ENCODE measurements at regions not wholly inside any gene's neighbourhood (a gene's known extent, or its start where the extent isn't known, plus 50 kb on each side); places are given as distances from the start of the nearest gene placed in this dataset.
A peak's percentile ranks its signal among the peaks of the same experiment; 100 is the strongest.

DNA sequence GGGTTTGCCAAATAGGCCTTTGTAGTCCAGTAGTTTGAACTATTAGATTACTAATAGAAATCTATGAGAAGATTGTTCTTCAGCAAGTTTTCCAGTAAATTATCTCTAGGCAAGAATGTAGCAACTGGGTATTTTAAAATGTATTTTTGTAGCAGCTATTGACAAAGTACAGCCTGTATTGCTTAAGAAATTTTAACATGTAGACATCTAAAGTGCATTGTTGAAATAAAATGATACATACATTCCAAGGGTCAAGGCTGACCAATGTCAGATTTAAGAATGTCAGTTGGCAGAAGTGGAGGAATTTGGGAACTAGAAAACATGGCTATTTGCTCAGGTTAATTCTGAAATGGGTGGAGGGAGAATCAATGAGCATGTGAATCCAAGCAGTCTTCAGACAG is 57.5 kb upstream of the ZSWIM6 start:
- Mint-ChIP-seq H3K27me3 (ENCODE audit: low read depth) (no peaks in the 10 kb centered on the region), H3K4me1 (ENCODE audit: low read depth) (peaks cover 22% of the 10 kb centered on the region), H3K9me3 (no peaks in the 10 kb centered on the region), H3K4me3 (no peak overlapping the region), H3K27ac (no peak overlapping the region), H3K36me3 (ENCODE audit: low read depth) (no peaks in the 10 kb centered on the region)

DNA sequence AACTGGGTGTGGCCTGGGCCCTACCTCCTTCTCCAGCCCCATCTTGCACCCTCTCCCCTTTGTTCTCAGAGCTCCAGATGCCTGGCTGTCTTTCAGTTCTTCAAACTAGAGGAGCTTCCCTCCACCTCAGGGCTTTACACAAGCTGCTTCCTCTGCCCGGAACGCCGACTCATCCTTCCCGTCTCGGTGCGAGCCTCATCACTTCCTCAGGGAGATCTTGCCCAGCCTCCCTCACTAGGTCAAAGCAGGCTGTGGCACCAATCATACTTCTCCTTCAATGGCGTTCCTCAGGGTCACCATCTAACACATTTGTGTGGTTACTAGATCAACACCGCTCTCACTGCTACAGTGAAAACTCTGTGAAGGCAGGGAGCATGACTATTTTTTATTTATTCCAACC is 56.2 kb upstream of the ZSWIM6 start:
- H3K9me3 Mint-ChIP-seq: no peaks in the 10 kb centered on the region
- H3K27me3 Mint-ChIP-seq (ENCODE audit: low read depth): no peaks in the 10 kb centered on the region
- peak overlapping the region; percentile 52 for H3K4me3 Mint-ChIP-seq
- no peaks in the 10 kb centered on the region for H3K36me3 Mint-ChIP-seq (ENCODE audit: low read depth)
- peak overlapping the region; percentile 71 for H3K27ac Mint-ChIP-seq
- peaks cover 22% of the 10 kb centered on the region for H3K4me1 Mint-ChIP-seq (ENCODE audit: low read depth)

DNA sequence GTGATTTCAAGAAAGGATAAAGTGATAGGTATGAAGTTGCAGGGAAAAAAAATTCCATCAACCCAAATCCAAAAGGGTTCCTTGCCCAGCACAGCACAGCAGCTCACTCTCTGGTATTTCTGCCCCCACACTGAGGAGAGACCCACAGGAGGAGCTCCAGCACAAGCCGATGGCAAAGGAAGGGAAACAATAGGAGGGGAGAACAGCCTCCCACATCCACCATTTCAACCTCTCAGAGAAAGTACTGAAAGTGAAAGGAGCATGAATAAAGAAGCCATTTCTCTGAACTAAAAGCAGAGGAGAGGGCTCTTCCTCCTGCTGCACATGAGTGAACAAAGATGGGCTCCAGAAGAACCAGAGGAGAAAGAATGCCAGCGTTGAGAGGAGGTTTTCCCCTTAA is 54.9 kb upstream of the ZSWIM6 start:
- Mint-ChIP-seq H3K36me3 (ENCODE audit: low read depth) (no peaks in the 10 kb centered on the region), H3K4me3 (peak overlapping the region; percentile 56), H3K27me3 (ENCODE audit: low read depth) (no peaks in the 10 kb centered on the region), H3K4me1 (ENCODE audit: low read depth) (peaks cover 22% of the 10 kb centered on the region), H3K9me3 (no peaks in the 10 kb centered on the region), H3K27ac (peak overlapping the region; percentile 69)

DNA sequence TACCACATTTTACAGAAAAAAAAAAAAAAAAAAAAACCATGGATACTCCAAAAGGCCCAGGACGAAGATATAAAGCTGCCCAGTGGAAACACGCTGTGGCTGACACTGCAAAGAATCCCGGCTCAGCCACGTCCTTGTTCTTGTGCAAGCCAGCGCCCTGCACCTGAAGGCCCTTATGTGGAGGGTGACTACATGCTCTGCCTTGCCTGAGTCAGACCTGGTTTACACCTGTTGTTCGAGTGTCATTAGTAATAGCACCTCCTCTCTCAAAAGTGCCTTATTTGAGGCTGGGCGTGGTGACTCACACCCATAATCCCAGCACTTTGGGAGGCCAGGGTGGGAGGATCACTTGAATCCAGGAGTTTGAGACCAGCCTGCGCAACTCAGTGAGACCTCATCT is 54.3 kb upstream of the ZSWIM6 start:
- no peaks in the 10 kb centered on the region for H3K27me3 Mint-ChIP-seq (ENCODE audit: low read depth)
- peaks cover 22% of the 10 kb centered on the region for H3K4me1 Mint-ChIP-seq (ENCODE audit: low read depth)
- peak overlapping the region; percentile 69 for H3K27ac Mint-ChIP-seq
- H3K4me3 Mint-ChIP-seq: no peak overlapping the region
- no peaks in the 10 kb centered on the region for H3K36me3 Mint-ChIP-seq (ENCODE audit: low read depth)
- no peaks in the 10 kb centered on the region for H3K9me3 Mint-ChIP-seq

DNA sequence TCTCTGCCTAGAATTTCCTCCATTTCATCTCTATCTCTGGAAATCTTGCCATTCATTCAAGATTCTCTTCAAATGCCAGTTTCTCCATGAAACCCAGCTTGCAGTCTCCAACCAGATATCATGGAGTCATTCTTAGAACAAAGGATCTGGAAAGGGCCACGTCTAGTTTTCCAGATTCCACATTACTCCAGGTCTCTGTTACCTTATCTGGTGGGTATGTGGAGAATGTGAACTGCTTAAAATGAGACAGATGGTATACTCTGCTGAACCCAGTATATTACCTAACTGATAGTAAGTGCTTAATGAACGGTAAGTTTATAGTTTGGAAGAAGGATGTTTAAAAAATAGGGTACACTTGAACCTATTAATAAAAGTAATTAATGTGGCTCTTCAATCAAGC is 52.3 kb upstream of the ZSWIM6 start:
- no peaks in the 10 kb centered on the region for H3K27me3 Mint-ChIP-seq (ENCODE audit: low read depth)
- H3K9me3 Mint-ChIP-seq: no peaks in the 10 kb centered on the region
- no peaks in the 10 kb centered on the region for H3K36me3 Mint-ChIP-seq (ENCODE audit: low read depth)
- H3K4me3 Mint-ChIP-seq: no peak overlapping the region
- peaks cover 22% of the 10 kb centered on the region for H3K4me1 Mint-ChIP-seq (ENCODE audit: low read depth)
- no peak overlapping the region for H3K27ac Mint-ChIP-seq

DNA sequence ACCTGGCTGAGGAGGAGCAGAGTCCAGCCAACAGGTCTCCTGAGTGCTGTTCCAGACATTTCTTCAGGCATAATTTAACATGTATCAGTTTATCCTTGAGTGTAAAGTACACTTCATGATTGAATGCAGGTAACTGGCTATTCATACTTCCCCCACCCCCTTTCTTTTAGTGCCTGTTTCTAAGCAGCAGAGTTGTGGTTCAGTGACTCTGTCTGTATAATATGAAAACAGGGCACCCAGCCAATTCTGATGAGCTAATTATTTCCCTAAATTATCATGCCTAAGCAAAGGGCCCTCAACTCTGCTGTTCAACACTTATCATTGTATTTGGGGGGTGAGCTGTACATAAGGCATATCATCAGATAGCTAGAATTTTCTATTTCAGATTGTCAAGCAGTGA is 51.9 kb upstream of the ZSWIM6 start:
- Mint-ChIP-seq H3K9me3 (no peaks in the 10 kb centered on the region), H3K27ac (peak overlapping the region; percentile 7), H3K27me3 (ENCODE audit: low read depth) (no peaks in the 10 kb centered on the region), H3K4me3 (no peak overlapping the region), H3K36me3 (ENCODE audit: low read depth) (no peaks in the 10 kb centered on the region), H3K4me1 (ENCODE audit: low read depth) (peaks cover 20% of the 10 kb centered on the region)

DNA sequence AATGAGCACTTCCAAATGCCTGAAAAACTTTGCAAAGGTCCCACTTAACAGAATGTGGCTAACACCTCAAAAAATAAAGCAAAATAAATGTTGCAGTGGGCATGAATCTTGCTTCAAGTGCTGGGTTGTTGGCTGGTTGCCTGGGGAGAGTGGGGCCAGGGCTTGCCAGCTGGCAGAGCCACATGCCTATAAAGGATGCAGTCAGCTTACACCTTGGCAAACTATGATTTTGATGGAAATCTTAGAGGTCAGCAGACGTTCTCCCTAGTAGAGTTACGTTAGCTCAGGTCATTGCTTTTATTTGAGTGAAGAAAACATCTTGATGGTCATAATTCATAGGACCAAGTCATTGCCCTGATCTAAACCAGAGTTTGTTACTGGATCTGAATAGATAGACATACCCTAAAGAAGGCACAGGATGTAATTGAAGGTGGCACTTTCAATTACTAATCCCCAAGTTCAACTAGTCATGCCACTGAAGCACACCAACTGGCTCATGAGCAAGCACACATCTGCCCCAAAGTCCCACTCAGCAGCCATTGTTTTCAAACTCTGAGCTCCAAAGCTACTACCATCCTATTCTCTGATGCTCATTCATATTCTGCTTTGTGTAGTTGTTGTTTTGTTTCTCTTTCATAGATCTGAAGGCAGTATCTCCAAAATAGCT is 51.2 kb upstream of the ZSWIM6 start:
- H3K4me3 Mint-ChIP-seq: no peak overlapping the region
- no peaks in the 10 kb centered on the region for H3K9me3 Mint-ChIP-seq
- H3K36me3 Mint-ChIP-seq (ENCODE audit: low read depth): no peaks in the 10 kb centered on the region
- no peak overlapping the region for H3K27ac Mint-ChIP-seq
- peaks cover 13% of the 10 kb centered on the region for H3K4me1 Mint-ChIP-seq (ENCODE audit: low read depth)
- H3K27me3 Mint-ChIP-seq (ENCODE audit: low read depth): no peaks in the 10 kb centered on the region

DNA sequence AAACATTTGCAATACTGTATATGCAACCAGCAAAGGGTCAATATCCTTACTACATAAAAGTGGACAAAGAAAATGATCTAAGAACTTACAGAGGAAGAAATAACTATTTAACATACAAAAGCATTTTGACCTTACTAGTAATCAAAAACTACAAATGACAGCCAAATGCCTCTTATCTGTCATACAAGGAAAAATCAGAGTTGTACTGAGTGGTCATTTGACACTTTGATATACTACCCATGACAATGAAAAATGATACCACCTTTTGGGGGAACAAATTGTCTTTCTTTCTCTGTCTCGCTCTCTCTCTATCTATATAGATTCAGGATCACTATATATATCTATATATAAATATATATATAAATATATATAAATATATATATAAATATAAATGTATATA is 50.4 kb upstream of the ZSWIM6 start:
- no peaks in the 10 kb centered on the region for H3K27me3 Mint-ChIP-seq (ENCODE audit: low read depth)
- no peak overlapping the region for H3K27ac Mint-ChIP-seq
- peaks cover 10% of the 10 kb centered on the region for H3K4me1 Mint-ChIP-seq (ENCODE audit: low read depth)
- no peak overlapping the region for H3K4me3 Mint-ChIP-seq
- H3K36me3 Mint-ChIP-seq (ENCODE audit: low read depth): no peaks in the 10 kb centered on the region
- H3K9me3 Mint-ChIP-seq: no peaks in the 10 kb centered on the region

Data from T-helper 1 cell treated with Interleukin-12 subunit alpha and Interleukin-12 subunit beta and Interleukin-4 antibody, amounts not matched to agents 30 μg/mL and 1 μg/mL, for 36 hours (primary cell).